ENCODE measurements at regions not wholly inside any gene's neighbourhood (a gene's known extent, or its start where the extent isn't known, plus 50 kb on each side); places are given as distances from the start of the nearest gene placed in this dataset.

GRCh38 chr2:74036010-74036409 is 51.3 kb downstream of the TET3 start:
- DNase-seq: no peak

- no peak for DNase-seq
These were observed 51.9 kb downstream of the TET3 start for GRCh38 chr2:74036450-74037195.

- no peak for DNase-seq
These were observed 52.7 kb downstream of the TET3 start for GRCh38 chr2:74037379-74037860.

GRCh38 chr2:74039611-74040010 is 54.9 kb downstream of the TET3 start:
- peak in 1 of 2 experiments; percentile 33 for DNase-seq

GRCh38 chr2:74041182-74041581 is 56.5 kb downstream of the TET3 start:
- DNase-seq: no peak

GRCh38 chr2:74041726-74042125 is 57.0 kb downstream of the TET3 start:
- no peak for DNase-seq

GRCh38 chr2:74042606-74043005 is 57.9 kb downstream of the TET3 start:
- DNase-seq: no peak

- no peak for DNase-seq
These were observed 58.9 kb downstream of the TET3 start for GRCh38 chr2:74043345-74044329.

GRCh38 chr2:74044999-74045398 is 60.3 kb downstream of the TET3 start:
- no peak for DNase-seq

GRCh38 chr2:74045454-74045853 is 60.7 kb downstream of the TET3 start:
- DNase-seq: no peak

- no peak for DNase-seq
These were observed 61.7 kb downstream of the TET3 start for GRCh38 chr2:74046441-74046840.

GRCh38 chr2:74047152-74047551 is 62.4 kb downstream of the TET3 start:
- DNase-seq: no peak

- DNase-seq: no peak
These were observed 63.4 kb downstream of the TET3 start for GRCh38 chr2:74048147-74048546.

- no peak for DNase-seq
These were observed 64.3 kb downstream of the TET3 start for GRCh38 chr2:74048843-74049519.

GRCh38 chr2:74050151-74050550 is 65.4 kb downstream of the TET3 start:
- no peak for DNase-seq

- DNase-seq: peak; percentile 4 to 15
These were observed 66.8 kb downstream of the TET3 start for GRCh38 chr2:74051504-74051903.

GRCh38 chr2:74052732-74053710 is 68.3 kb downstream of the TET3 start:
- no peak for DNase-seq

GRCh38 chr2:74053959-74054715 is 69.4 kb downstream of the TET3 start:
- no peak for DNase-seq

- no peak for DNase-seq
These were observed 74.5 kb downstream of the TET3 start for GRCh38 chr2:74059137-74059775.

- peak in 1 of 2 experiments; percentile 43 for DNase-seq
These were observed 78.8 kb downstream of the TET3 start for GRCh38 chr2:74063486-74063885.

GRCh38 chr2:74065456-74065855 is 80.7 kb downstream of the TET3 start:
- no peak for DNase-seq

Measured in NCI-H524 (cell line).